ENCODE measurements at regions not wholly inside any gene's neighbourhood (a gene's known extent, or its start where the extent isn't known, plus 50 kb on each side); places are given as distances from the start of the nearest gene placed in this dataset.
"Not testable (repeated sequence)": the region's sequence is repeated elsewhere in the genome, so short reads cannot be mapped to it uniquely, and the experiment has no call there.

- no peak overlapping the region for H3K4me3 ChIP-seq (ENCODE audit: low read depth, low read length)
- no peak for TF ChIP-seq MYC (IDR thresholded peaks at IDR 0.05; ENCODE audit: low read depth, low read length)
- TF ChIP-seq CTCF (IDR thresholded peaks at IDR 0.05; ENCODE audit: low read depth, low read length), result no peak
- TF ChIP-seq MAX (IDR thresholded peaks at IDR 0.05; ENCODE audit: low read depth, low read length), result no peak
- no peak for TF ChIP-seq POLR2A (IDR thresholded peaks at IDR 0.05; ENCODE audit: extremely low read depth, insufficient read length)
These were observed 1082.6 kb upstream of the EPHA6 start for GRCh38 chr3:95731753-95732152.

GRCh38 chr3:95733336-95733735 lies 1081.1 kb upstream of the EPHA6 start:
- TF ChIP-seq MAX (IDR thresholded peaks at IDR 0.05; ENCODE audit: low read depth, low read length) (no peak), MYC (IDR thresholded peaks at IDR 0.05; ENCODE audit: low read depth, low read length) (no peak)
- H3K4me3 ChIP-seq (ENCODE audit: low read depth, low read length), result no peak overlapping the region
- DNase-seq (ENCODE audit: low read depth), result no peak

More at GRCh38 chr3:95731753-95732152, 1082.6 kb upstream of the EPHA6 start:
- DNase-seq (ENCODE audit: low read depth), result no peak

- TF ChIP-seq POLR2A (IDR thresholded peaks at IDR 0.05; ENCODE audit: extremely low read depth, insufficient read length) (no peak), MYC (IDR thresholded peaks at IDR 0.05; ENCODE audit: low read depth, low read length) (no peak), MAX (IDR thresholded peaks at IDR 0.05; ENCODE audit: low read depth, low read length) (no peak)
- no peak for DNase-seq (ENCODE audit: low read depth)
- no peak overlapping the region for H3K4me3 ChIP-seq (ENCODE audit: low read depth, low read length)
These were observed 1076.3 kb upstream of the EPHA6 start for GRCh38 chr3:95738045-95738444.

GRCh38 chr3:95744896-95745295 lies 1069.5 kb upstream of the EPHA6 start:
- not testable (repeated sequence) for DNase-seq (ENCODE audit: low read depth); H3K4me3 ChIP-seq (ENCODE audit: low read depth, low read length)

GRCh38 chr3:95750097-95750496 lies 1064.3 kb upstream of the EPHA6 start:
- no peak overlapping the region for H3K4me3 ChIP-seq (ENCODE audit: low read depth, low read length)
- no peak for DNase-seq (ENCODE audit: low read depth)
- TF ChIP-seq POLR2A (IDR thresholded peaks at IDR 0.05; ENCODE audit: extremely low read depth, insufficient read length) (no peak), CTCF (IDR thresholded peaks at IDR 0.05; ENCODE audit: low read depth, low read length) (no peak), MYC (IDR thresholded peaks at IDR 0.05; ENCODE audit: low read depth, low read length) (no peak)

- DNase-seq (ENCODE audit: low read depth), result no peak
- no peak for TF ChIP-seq POLR2A (IDR thresholded peaks at IDR 0.05; ENCODE audit: extremely low read depth, insufficient read length)
- TF ChIP-seq MAX (IDR thresholded peaks at IDR 0.05; ENCODE audit: low read depth, low read length), result no peak
- no peak for TF ChIP-seq MYC (IDR thresholded peaks at IDR 0.05; ENCODE audit: low read depth, low read length)
- TF ChIP-seq CTCF (IDR thresholded peaks at IDR 0.05; ENCODE audit: low read depth, low read length), result no peak
- H3K4me3 ChIP-seq (ENCODE audit: low read depth, low read length), result no peak overlapping the region
These were observed 1062.9 kb upstream of the EPHA6 start for GRCh38 chr3:95751509-95751908.

GRCh38 chr3:95752199-95752598 lies 1062.2 kb upstream of the EPHA6 start:
- TF ChIP-seq CTCF (IDR thresholded peaks at IDR 0.05; ENCODE audit: low read depth, low read length) (no peak), MYC (IDR thresholded peaks at IDR 0.05; ENCODE audit: low read depth, low read length) (no peak), MAX (IDR thresholded peaks at IDR 0.05; ENCODE audit: low read depth, low read length) (no peak), POLR2A (IDR thresholded peaks at IDR 0.05; ENCODE audit: extremely low read depth, insufficient read length) (no peak)
- DNase-seq (ENCODE audit: low read depth), result no peak
- no peak overlapping the region for H3K4me3 ChIP-seq (ENCODE audit: low read depth, low read length)
